ENCODE measurements at regions not wholly inside any gene's neighbourhood (a gene's known extent, or its start where the extent isn't known, plus 50 kb on each side); places are given as distances from the start of the nearest gene placed in this dataset.

DNA sequence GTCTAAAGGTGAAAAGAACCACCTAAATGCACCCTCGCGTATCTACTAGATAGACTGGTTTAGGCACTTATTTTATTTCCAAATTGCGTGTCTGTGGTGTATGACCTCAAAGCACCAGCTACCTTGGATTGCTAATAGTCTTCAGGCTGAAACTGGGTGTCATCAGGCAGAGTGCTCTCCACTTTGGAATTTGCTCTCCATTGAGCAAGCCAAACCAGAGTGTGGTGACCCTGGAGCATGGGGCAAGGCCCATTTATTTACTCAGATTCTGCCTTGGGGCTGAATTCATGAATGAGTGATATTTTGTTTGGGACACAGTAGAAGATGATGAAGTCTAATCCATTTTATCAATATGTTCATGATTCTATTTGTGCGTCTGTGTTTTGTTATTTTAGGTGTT is 812.8 kb upstream of the SLC35B3 start:
- TF ChIP-seq ZNF138 (CRISPR knock-in tag; IDR thresholded peaks at IDR 0.05; ENCODE audit: low read depth) (no peak), KDM5B (CRISPR knock-in tag; IDR thresholded peaks at IDR 0.05; ENCODE audit: borderline replicate concordance) (no peak), TAF1 (CRISPR knock-in tag; IDR thresholded peaks at IDR 0.05) (no peak)

Measured in HepG2 (cell line).